Activated T-helper 2 cell treated with anti-CD3 and anti-CD28 coated beads, Interferon-gamma antibody, Interleukin-2, Interleukin-4, amounts not matched to agents 10 μg/mL and 5 μg/mL and 100 μg/mL, durations not matched to agents 14 hours and 24 hours and 36 hours (primary cell): ENCODE measurements at regions not wholly inside any gene's neighbourhood (a gene's known extent, or its start where the extent isn't known, plus 50 kb on each side); places are given as distances from the start of the nearest gene placed in this dataset.
"Not testable (repeated sequence)": the region's sequence is repeated elsewhere in the genome, so short reads cannot be mapped to it uniquely, and the experiment has no call there.

Experiments used
- DNase-seq: peaks from one replicate; pipeline ENCODE4 v3.0.0; 2021; ENCODE audit warnings: low spot score
- H3K27ac Mint-ChIP-seq: one replicate; pipeline ENCODE4 v1.8.0; 2021; ENCODE audit warnings: mixed read lengths
- H3K27me3 Mint-ChIP-seq: one replicate; pipeline ENCODE4 v1.8.0; 2021; ENCODE audit warnings: low read depth, mixed read lengths
- H3K36me3 Mint-ChIP-seq: one replicate; pipeline ENCODE4 v1.8.0; 2021; ENCODE audit warnings: low read depth, mixed read lengths
- H3K4me1 Mint-ChIP-seq: one replicate; pipeline ENCODE4 v1.8.0; 2021; ENCODE audit warnings: low read depth, mixed read lengths
- H3K4me3 Mint-ChIP-seq: one replicate; pipeline ENCODE4 v1.8.0; 2021; ENCODE audit warnings: low read depth, mild to moderate bottlenecking, moderate library complexity, mixed read lengths
- H3K9me3 Mint-ChIP-seq: one replicate; pipeline ENCODE4 v1.8.0; 2021; ENCODE audit warnings: mixed read lengths
- intact Hi-C: fragments of 100-400 bp; cut with micrococcal nuclease; formaldehyde crosslinking; loops from one replicate; pipeline ENCODE4 v1.15.1; 2023

DNA sequence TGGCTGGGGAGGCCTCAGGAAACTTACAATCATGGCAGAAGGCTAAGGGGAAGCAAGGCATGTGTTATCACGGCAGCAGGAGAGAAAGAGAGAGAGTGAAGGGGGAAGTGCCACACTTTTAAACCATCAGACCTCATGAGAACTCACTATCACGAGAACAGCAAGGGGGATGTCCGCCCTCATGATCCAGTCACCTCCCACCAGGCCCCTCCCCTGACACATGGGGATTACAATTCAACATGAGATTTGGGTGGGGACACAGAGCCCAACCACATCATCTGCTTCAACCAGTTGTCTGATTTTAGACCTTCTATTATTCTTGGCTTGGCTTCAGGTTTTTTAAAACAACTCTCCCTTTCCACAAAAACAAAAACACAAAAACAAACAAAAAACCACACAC, 93.7 kb upstream of the BASP1 start:
- DNase-seq, H3K27me3 Mint-ChIP-seq, H3K36me3 Mint-ChIP-seq, H3K4me1 Mint-ChIP-seq, H3K9me3 Mint-ChIP-seq, H3K27ac Mint-ChIP-seq, H3K4me3 Mint-ChIP-seq, intact Hi-C loops: not testable (repeated sequence)

DNA sequence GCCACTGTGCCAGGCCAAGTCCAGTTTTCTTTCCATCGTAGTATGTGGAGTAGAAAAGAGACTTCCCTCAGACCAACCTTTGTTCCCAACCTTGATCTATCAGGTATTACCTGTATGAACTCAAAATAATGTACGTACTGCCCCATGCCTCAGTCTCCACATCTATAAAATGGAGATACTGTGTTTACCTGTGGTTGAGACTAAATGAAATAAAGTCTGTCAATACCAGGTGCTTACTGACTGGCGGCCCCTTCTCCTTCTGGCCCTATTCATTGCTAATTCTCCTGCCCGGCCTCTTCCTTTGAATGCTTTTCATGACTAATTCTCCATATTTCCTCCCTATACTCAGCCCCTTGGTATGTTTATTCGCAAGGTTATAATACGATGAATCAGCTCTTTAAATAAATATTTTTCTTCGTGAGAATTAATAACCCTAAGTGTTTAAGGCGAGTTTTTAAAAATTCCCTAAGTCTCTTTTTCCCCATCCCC, 89.6 kb upstream of the BASP1 start:
- Mint-ChIP-seq H3K4me3 (no peak overlapping the region), H3K4me1 (peaks cover 3% of the 10 kb centered on the region), H3K27me3 (peaks cover 6% of the 10 kb centered on the region), H3K9me3 (no peaks in the 10 kb centered on the region), H3K36me3 (no peaks in the 10 kb centered on the region), H3K27ac (no peak overlapping the region)
- intact Hi-C loops, result no loop called here
- no peak for DNase-seq

DNA sequence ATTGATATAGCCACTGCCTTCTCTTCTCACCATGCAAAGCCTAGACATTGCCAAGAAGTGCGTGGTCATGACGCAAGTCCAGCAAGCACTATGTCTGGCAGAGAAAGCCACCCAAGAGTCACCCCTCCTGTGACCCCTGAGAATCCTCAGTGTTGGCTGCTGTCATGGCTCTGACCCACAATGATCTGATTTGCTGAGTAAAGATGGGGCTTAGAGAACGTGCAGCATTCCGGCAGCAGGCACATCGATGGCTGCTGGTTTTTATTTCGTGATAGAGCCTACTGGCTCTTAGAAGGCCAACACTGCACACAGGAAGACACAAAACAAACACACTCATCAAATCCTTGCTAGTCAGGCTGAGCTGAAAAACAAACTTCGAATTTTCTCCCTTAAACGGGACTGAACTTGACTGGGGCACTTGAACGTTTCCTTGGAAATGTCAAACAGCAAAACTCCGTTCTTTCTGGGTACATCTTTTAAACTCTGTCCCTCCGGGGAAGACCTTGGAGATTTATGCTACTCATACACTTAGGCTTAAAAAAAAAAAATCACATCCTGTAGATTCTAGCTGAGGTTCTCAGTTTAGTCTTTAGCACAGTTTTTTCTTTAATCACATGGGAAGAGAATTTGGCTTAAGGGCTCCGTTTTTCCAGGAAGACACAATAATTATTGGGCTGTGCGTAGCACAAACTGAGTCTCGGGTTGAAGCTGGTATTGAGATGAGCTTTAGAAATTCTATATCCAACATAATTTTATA, 88.2 kb upstream of the BASP1 start:
- no peak for DNase-seq
- Mint-ChIP-seq H3K27ac (no peak overlapping the region), H3K4me1 (peaks cover 3% of the 10 kb centered on the region), H3K9me3 (no peaks in the 10 kb centered on the region), H3K36me3 (no peaks in the 10 kb centered on the region), H3K27me3 (peaks cover 6% of the 10 kb centered on the region), H3K4me3 (no peak overlapping the region)
- intact Hi-C loops, result no loop called here

DNA sequence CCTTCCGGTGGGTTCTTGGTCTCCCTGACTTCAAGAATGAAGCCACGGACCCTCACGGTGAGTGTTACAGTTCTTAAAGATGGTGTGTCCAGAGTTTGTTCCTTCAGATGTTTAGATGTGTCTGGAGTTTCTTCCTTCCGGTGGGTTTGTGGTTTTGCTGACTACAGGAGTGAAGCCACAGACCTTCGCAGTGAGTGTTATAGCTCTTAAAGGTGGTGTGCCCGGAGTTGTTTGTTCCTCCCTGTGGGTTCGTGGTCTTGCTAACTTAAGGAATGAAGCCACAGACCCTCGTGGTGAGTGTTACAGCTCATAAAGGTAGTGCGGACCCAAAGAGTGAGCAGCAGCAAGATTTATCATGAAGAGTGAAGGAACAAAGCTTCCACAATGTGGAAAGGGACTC, 87.1 kb upstream of the BASP1 start:
- H3K4me3 Mint-ChIP-seq, intact Hi-C loops, H3K27ac Mint-ChIP-seq, H3K4me1 Mint-ChIP-seq, H3K9me3 Mint-ChIP-seq, H3K27me3 Mint-ChIP-seq, DNase-seq, H3K36me3 Mint-ChIP-seq: not testable (repeated sequence)

DNA sequence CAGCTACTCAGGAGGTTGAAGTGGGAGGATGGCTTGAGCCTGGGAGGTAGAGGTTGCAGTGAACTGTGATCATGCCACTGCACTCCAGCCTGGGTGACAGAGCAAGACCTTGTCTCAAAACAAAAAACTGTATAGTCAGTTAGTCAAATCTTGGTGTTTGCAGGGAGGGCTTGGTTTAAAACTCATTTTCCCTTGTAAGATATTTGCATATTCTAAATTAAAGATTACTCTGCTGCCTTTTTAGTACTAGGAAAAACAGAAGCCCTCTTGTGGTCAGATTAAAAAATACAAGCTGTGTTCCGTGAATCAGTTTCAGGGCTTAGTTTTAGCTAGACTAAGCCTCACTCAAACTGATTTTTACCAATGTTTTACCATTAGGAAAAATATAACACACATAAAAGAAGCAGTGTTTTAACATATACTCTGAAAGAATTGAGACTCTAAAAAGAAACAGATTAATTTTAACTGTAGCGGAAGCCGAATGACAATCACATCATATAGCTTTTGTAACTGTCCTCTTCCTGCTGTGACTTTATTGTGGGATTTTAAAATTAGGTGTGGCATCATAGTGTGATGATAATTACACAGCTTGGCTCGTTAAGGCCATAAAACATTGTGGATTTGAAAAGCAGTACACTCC, 84.9 kb upstream of the BASP1 start:
- Mint-ChIP-seq H3K36me3 (no peaks in the 10 kb centered on the region), H3K27ac (no peak overlapping the region)

DNA sequence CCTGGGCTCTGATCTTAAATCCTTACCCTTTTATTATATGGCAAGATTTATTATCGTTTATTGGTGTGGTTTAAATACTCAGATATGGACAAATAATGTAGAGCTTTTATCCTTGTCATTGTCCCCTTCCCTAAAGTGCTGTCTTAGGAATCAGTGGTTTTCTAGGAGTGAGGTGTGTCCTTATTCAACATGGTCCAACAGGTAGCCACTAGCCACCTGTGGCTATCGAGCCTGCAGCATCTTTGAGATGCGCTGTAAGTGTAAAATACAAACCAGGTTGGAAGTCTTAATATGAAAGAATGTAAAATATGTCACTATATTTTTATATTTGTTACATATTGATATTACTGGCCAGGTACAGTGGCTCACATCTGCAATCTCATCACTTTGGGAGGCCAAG, 82.4 kb upstream of the BASP1 start:
- Mint-ChIP-seq H3K4me3 (no peak overlapping the region), H3K9me3 (no peaks in the 10 kb centered on the region), H3K27me3 (peaks cover 6% of the 10 kb centered on the region), H3K27ac (no peak overlapping the region), H3K36me3 (no peaks in the 10 kb centered on the region), H3K4me1 (peaks cover 3% of the 10 kb centered on the region)
- DNase-seq, result no peak
- intact Hi-C loops, result no loop called here

More for the DNA sequence above, 84.9 kb upstream of the BASP1 start:
- Mint-ChIP-seq H3K4me3 (no peak overlapping the region), H3K9me3 (no peaks in the 10 kb centered on the region), H3K4me1 (peaks cover 3% of the 10 kb centered on the region), H3K27me3 (peaks cover 6% of the 10 kb centered on the region)
- DNase-seq, result no peak
- intact Hi-C loops, result loop anchor here (1.0 kb wide), 1 partner anchor 341 kb away; no protein-coding TSS in a partner anchor

DNA sequence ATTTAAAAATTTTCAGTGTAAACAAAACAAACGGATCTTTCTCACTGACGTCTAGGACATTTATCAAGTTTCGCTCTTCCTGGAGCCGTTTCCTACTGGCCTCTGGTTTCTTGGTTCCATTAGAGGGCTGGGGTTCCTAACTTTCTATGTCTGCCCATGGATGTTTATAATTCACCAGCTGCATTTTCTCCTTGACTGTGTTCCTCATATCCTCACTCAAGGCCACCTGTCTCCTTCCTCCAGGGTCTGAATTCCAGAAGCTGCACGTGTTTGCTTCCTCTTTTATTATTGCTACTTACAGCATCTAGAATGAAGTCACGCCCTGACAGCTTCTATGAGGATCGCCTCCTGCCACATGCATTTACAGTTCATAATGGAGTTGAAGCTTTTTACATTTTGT, 74.1 kb upstream of the BASP1 start:
- no peak overlapping the region for H3K27ac Mint-ChIP-seq
- intact Hi-C loops, result no loop called here
- H3K4me1 Mint-ChIP-seq, result no peaks in the 10 kb centered on the region

DNA sequence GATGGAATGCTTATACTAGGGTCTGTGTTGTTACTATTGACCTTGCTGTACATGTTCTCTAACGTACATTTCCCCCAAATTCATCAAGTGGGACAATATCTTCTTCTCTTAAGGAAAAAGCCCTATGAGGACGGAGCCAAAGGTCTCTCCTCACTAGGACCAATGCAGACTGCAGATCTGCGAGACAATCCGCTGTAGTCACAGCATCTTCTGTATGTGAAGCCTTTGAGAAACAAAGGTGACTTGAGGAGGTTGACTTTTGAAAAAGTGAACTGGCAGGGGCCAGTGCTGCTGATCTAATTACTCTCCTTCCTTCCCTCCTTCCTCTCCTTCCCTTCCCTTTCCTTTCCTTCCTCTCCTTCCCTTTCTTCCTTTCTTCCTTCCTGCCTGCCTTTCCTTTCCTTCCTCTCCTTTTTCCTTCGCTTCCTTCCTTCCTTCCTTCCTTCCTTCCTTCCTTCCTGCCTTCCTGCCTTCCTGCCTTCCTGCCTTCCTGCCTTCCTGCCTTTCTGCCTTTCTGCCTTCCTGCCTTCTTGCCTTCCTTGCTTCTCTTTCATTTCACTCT, 71.1 kb upstream of the BASP1 start:
- no peaks in the 10 kb centered on the region for H3K36me3 Mint-ChIP-seq
- no peaks in the 10 kb centered on the region for H3K9me3 Mint-ChIP-seq
- intact Hi-C loops, result no loop called here
- no peaks in the 10 kb centered on the region for H3K27me3 Mint-ChIP-seq
- H3K27ac Mint-ChIP-seq, result no peak overlapping the region
- no peaks in the 10 kb centered on the region for H3K4me1 Mint-ChIP-seq
- no peak for DNase-seq
- no peak overlapping the region for H3K4me3 Mint-ChIP-seq

More for the DNA sequence above, 74.1 kb upstream of the BASP1 start:
- no peaks in the 10 kb centered on the region for H3K9me3 Mint-ChIP-seq
- H3K27me3 Mint-ChIP-seq, result no peaks in the 10 kb centered on the region
- no peak for DNase-seq
- no peak overlapping the region for H3K4me3 Mint-ChIP-seq
- H3K36me3 Mint-ChIP-seq, result no peaks in the 10 kb centered on the region

DNA sequence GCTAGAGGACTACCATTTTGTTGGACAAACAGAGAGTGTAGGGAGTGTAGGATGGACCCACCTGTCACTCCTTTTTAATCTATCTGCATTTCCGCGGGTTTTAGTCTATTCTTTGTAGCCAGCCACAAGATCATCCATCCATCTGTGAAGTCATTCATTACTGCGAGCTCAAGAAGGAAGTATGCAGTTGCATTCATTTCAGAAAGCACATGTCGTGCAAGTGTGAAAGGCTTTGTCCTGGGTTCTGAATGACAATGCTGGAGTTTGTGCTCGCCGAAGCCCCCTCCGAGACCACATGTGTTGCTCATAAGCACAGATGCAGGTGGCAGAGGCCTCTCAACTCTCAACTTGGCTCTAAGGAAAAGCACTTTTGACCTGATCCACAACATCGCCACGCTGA, 70.3 kb upstream of the BASP1 start:
- Mint-ChIP-seq H3K36me3 (no peaks in the 10 kb centered on the region), H3K9me3 (no peaks in the 10 kb centered on the region), H3K4me3 (no peak overlapping the region), H3K27me3 (no peaks in the 10 kb centered on the region), H3K27ac (no peak overlapping the region), H3K4me1 (no peaks in the 10 kb centered on the region)
- no peak for DNase-seq
- intact Hi-C loops, result no loop called here

DNA sequence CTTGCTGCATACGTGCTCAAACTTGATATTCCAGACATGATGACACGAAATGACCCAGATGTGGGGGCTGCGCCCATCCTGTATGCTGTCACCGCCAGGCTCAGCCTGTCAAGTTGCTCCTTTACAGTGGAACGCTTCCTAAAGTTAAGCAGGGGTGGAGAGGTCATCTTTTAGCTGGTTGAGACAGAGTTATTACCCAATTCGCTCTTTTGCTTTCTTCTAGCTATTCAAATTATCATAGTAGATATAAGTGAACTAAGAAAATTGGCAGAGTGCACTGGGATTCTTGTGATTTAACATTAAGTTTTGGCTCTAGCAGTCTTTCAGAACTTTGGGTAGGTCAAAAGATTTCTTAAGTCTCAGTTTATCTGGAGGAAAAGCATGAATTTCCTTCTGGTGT, 69.8 kb upstream of the BASP1 start:
- H3K9me3 Mint-ChIP-seq, result no peaks in the 10 kb centered on the region
- no peaks in the 10 kb centered on the region for H3K36me3 Mint-ChIP-seq
- H3K27me3 Mint-ChIP-seq, result no peaks in the 10 kb centered on the region
- H3K4me1 Mint-ChIP-seq, result no peaks in the 10 kb centered on the region
- intact Hi-C loops, result no loop called here
- no peak overlapping the region for H3K27ac Mint-ChIP-seq
- no peak overlapping the region for H3K4me3 Mint-ChIP-seq
- no peak for DNase-seq

DNA sequence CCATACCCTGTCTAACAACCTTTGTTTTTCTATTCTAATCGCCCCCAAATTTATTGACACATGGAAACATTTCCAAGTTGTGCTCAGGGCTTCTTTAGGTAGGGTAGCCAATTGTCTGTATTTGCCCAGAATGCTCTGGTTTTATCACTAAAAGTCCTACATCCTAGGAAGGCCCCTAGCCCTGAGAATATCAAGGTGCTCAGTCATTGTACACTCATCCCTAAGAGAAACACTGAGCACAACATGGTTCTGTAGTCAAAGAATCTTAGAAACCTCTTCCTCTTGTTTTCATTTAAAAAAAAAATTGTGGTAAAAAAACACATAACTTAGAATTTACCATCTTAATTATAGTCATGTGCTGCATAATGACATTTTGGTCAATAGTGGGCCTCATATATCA, 69.0 kb upstream of the BASP1 start:
- DNase-seq, result no peak
- Mint-ChIP-seq H3K36me3 (no peaks in the 10 kb centered on the region), H3K4me3 (no peak overlapping the region), H3K4me1 (no peaks in the 10 kb centered on the region), H3K27ac (no peak overlapping the region), H3K9me3 (no peaks in the 10 kb centered on the region), H3K27me3 (no peaks in the 10 kb centered on the region)
- intact Hi-C loops, result no loop called here

DNA sequence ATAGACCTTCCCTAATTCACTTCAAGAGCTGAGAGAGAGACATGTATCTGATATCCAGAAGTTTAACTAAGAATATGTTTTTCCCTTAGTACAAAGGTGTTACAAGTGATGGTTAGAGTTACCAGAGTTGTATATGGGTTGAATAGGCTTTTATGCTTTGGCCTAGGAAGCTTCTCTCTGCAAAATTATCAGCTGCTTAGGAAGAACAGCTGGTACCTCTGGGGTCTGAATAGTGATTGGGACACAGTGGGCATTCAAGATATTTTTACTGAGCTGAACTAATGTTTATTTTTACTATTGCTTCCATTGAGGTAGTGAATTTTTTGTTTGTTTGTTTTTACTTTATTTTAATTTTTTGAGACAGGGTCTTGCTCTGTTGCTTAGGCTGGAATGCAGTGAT, 67.6 kb upstream of the BASP1 start:
- no peak for DNase-seq
- Mint-ChIP-seq H3K9me3 (no peaks in the 10 kb centered on the region), H3K27ac (no peak overlapping the region), H3K4me1 (no peaks in the 10 kb centered on the region), H3K27me3 (no peaks in the 10 kb centered on the region), H3K4me3 (no peak overlapping the region), H3K36me3 (no peaks in the 10 kb centered on the region)
- intact Hi-C loops, result no loop called here

DNA sequence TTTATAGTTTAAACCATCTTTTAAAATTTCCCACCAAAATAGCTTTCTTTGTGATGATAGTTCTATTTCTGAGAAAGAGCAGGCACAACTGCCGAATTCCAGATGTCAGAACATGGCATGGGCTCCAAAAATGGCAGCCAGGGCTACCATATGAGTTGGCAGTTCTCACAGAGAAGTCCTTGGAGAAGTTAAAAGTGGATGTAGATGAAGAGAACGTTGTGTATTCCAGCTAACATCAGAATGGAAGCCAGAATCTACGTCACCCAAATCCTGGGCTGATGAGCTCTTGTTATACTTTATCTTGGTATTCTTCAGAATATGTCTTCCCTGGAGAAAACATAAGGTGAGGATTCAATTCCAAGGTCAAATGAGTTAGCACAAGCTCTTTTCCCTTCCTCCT, 66.9 kb upstream of the BASP1 start:
- no peaks in the 10 kb centered on the region for H3K27me3 Mint-ChIP-seq
- intact Hi-C loops, result no loop called here

More for the DNA sequence above, 66.9 kb upstream of the BASP1 start:
- H3K4me1 Mint-ChIP-seq, result no peaks in the 10 kb centered on the region
- no peak for DNase-seq
- H3K4me3 Mint-ChIP-seq, result no peak overlapping the region
- H3K9me3 Mint-ChIP-seq, result no peaks in the 10 kb centered on the region
- H3K36me3 Mint-ChIP-seq, result no peaks in the 10 kb centered on the region
- no peak overlapping the region for H3K27ac Mint-ChIP-seq
